ENCODE measurements at regions not wholly inside any gene's neighbourhood (a gene's known extent, or its start where the extent isn't known, plus 50 kb on each side); places are given as distances from the start of the nearest gene placed in this dataset.

DNA sequence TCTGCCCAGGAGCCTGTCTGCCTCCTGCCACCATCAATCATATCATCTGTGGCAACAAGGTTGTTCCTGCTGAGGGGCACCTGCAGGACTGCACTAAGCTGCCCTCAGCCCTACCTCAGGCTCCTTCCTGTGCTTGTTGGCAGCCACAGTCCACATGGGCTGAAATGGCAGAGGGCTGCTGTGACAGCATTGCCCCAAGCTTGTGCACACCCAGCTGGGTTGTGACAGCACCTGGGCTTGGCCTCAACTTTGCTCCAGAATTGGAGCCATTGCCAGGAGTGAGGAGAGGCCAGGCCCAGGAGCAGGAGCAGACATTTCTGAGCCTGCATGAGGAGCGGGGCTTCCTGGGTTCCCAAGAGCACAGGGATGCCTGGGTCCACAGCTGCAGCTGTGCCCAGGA lies 340.9 kb upstream of the CHRM2 start (continued):
- TF ChIP-seq EZH2 (IDR thresholded peaks at IDR 0.05; ENCODE audit: low read depth, low read length, severe bottlenecking) (no peak), SP4 (IDR thresholded peaks at IDR 0.05; ENCODE audit: low read length) (no peak), SIN3A (conservative IDR thresholded peaks at IDR 0.05 in 1 of 2, IDR thresholded peaks at IDR 0.05 in 1 of 2; ENCODE audit: low read depth in 1 of 2, low read length in 2 of 2) (no peak), ZNF274 (IDR thresholded peaks at IDR 0.05; ENCODE audit: borderline replicate concordance, extremely low read depth, low read length) (no peak), PHF8 (conservative IDR thresholded peaks at IDR 0.05; ENCODE audit: low read depth, low read length) (no peak), NRF1 (IDR thresholded peaks at IDR 0.05; ENCODE audit: low read depth, low read length) (no peak), KDM4A (IDR thresholded peaks at IDR 0.05; ENCODE audit: low read depth, low read length, severe bottlenecking) (no peak)
- TF ChIP-seq, protein P1, sequence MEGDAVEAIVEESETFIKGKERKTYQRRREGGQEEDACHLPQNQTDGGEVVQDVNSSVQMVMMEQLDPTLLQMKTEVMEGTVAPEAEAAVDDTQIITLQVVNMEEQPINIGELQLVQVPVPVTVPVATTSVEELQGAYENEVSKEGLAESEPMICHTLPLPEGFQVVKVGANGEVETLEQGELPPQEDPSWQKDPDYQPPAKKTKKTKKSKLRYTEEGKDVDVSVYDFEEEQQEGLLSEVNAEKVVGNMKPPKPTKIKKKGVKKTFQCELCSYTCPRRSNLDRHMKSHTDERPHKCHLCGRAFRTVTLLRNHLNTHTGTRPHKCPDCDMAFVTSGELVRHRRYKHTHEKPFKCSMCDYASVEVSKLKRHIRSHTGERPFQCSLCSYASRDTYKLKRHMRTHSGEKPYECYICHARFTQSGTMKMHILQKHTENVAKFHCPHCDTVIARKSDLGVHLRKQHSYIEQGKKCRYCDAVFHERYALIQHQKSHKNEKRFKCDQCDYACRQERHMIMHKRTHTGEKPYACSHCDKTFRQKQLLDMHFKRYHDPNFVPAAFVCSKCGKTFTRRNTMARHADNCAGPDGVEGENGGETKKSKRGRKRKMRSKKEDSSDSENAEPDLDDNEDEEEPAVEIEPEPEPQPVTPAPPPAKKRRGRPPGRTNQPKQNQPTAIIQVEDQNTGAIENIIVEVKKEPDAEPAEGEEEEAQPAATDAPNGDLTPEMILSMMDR (IDR thresholded peaks at IDR 0.05; ENCODE audit: control extremely low read depth in 1 of 3, insufficient read depth in 1 of 3, low read depth in 1 of 3, low read length in 3 of 3): no peak
